HEK293T (cell line): ENCODE measurements at regions not wholly inside any gene's neighbourhood (a gene's known extent, or its start where the extent isn't known, plus 50 kb on each side); places are given as distances from the start of the nearest gene placed in this dataset.

ENCODE experiments used
- ARNT ChIP-seq: fragments of 450-650 bp; IDR thresholded peaks from 2 replicates; pipeline ENCODE4 v1.6.1; 2017; ENCODE audit warnings: mild to moderate bottlenecking
- FOXM1 ChIP-seq: fragments of 450-650 bp; IDR thresholded peaks from 2 replicates; pipeline ENCODE4 v1.6.1; 2017; ENCODE audit warnings: mild to moderate bottlenecking, borderline replicate concordance
- LEF1 ChIP-seq: fragments of 450-650 bp; IDR thresholded peaks from 2 replicates; pipeline ENCODE4 v1.6.1; 2017; ENCODE audit warnings: mild to moderate bottlenecking, borderline replicate concordance
- SP1 ChIP-seq: fragments of 450-650 bp; IDR thresholded peaks from 2 replicates; pipeline ENCODE4 v1.6.1; 2017
- SUZ12 ChIP-seq: fragments of 450-650 bp; IDR thresholded peaks from 2 replicates; pipeline ENCODE4 v1.6.1; 2016; ENCODE audit warnings: mild to moderate bottlenecking
- TARDBP ChIP-seq: fragments of 450-650 bp; IDR thresholded peaks from 2 replicates; pipeline ENCODE4 v1.6.1; 2016
- ZNF384 ChIP-seq: fragments of 450-650 bp; IDR thresholded peaks from 2 replicates; pipeline ENCODE4 v1.6.1; 2016

DNA sequence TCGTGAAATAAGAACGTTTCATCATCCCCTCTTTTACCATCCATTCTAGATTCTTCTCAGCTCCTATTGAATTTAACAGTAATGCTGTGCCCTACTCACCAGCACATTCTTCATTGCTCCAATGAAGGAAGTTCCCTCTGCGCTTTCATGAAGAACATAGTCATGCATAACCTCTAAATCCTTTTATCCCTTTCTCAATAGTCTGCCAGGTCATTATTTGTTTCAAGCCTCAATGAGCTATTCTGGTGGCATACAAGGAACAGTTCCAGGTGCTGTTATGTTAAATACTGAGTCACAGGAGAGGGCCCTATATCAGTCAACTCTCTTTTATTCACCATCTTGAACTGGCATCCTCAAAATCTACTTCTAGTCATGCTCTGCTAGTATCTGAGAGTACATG lies 381.0 kb downstream of the GPATCH2 start:
- no peak for TF ChIP-seq TARDBP
- no peak for TF ChIP-seq ZNF384
- TF ChIP-seq FOXM1, result no peak
- TF ChIP-seq ARNT, result no peak
- TF ChIP-seq LEF1, result no peak
- TF ChIP-seq SP1, result no peak
- TF ChIP-seq SUZ12, result no peak
